GM12873 (cell line): ENCODE measurements at regions not wholly inside any gene's neighbourhood (a gene's known extent, or its start where the extent isn't known, plus 50 kb on each side); places are given as distances from the start of the nearest gene placed in this dataset.

Source experiments
- CTCF ChIP-seq: IDR thresholded peaks from 2 replicates; pipeline ENCODE4 v1.5.1; 2012; ENCODE audit warnings: low read depth, mild to moderate bottlenecking, moderate library complexity, low read length, control low read depth; ENCODE audit not compliant: insufficient read depth; ENCODE audit errors: missing control alignments

- no peak for TF ChIP-seq CTCF
Observed at GRCh38 chr5:3878267-3878666, 282.6 kb downstream of the IRX1 start.

GRCh38 chr5:3883040-3883439, 287.4 kb downstream of the IRX1 start:
- no peak for TF ChIP-seq CTCF

GRCh38 chr5:3886524-3887451, 291.2 kb downstream of the IRX1 start:
- TF ChIP-seq CTCF: no peak

GRCh38 chr5:3888310-3888709, 292.7 kb downstream of the IRX1 start:
- TF ChIP-seq CTCF: no peak

GRCh38 chr5:3889412-3890142, 293.9 kb downstream of the IRX1 start:
- TF ChIP-seq CTCF: no peak

GRCh38 chr5:3891113-3891512, 295.5 kb downstream of the IRX1 start:
- no peak for TF ChIP-seq CTCF

- TF ChIP-seq CTCF: no peak
Observed at GRCh38 chr5:3893527-3893926, 297.9 kb downstream of the IRX1 start.
